Activated CD4-positive, alpha-beta T cell treated with anti-CD3 and anti-CD28 coated beads for 36 hours (primary cell): ENCODE measurements at regions not wholly inside any gene's neighbourhood (a gene's known extent, or its start where the extent isn't known, plus 50 kb on each side); places are given as distances from the start of the nearest gene placed in this dataset.
"Not testable (repeated sequence)": the region's sequence is repeated elsewhere in the genome, so short reads cannot be mapped to it uniquely, and the experiment has no call there.

ENCODE experiments used
- ATAC-seq: fragments of 200-7000 bp; cut with Tn5 transposase; one replicate; pipeline ENCODE4 v1.10.0; 2021; ENCODE audit warnings: mild to moderate bottlenecking, moderate library complexity
- CTCF ChIA-PET: fragments of 350-600 bp; sonication (Branson Sonifier 250); formaldehyde crosslinking; loops from one replicate; lab custom pipeline; 2021; ENCODE audit warnings: antibody characterized with exemption; lab: Charles Lee
- POLR2A ChIA-PET: fragments of 350-600 bp; sonication (Branson Sonifier 250); formaldehyde crosslinking; loops from one replicate; lab custom pipeline; 2021; ENCODE audit warnings: antibody characterized with exemption, inconsistent platforms; lab: Charles Lee
- DNase-seq: peaks from one replicate; pipeline ENCODE4 v3.0.0-alpha.2; 2020
- H3K27ac Mint-ChIP-seq: one replicate; pipeline ENCODE4 v1.8.0; 2021; ENCODE audit warnings: mixed read lengths
- H3K27me3 Mint-ChIP-seq: one replicate; pipeline ENCODE4 v1.8.0; 2021; ENCODE audit warnings: mixed read lengths
- H3K36me3 Mint-ChIP-seq: one replicate; pipeline ENCODE4 v1.8.0; 2021; ENCODE audit warnings: low read depth, mixed read lengths
- H3K4me1 Mint-ChIP-seq: one replicate; pipeline ENCODE4 v1.8.0; 2021; ENCODE audit warnings: mixed read lengths
- H3K4me3 Mint-ChIP-seq: one replicate; pipeline ENCODE4 v1.8.0; 2021; ENCODE audit warnings: mild to moderate bottlenecking, moderate library complexity, mixed read lengths
- H3K9me3 Mint-ChIP-seq: one replicate; pipeline ENCODE4 v1.8.0; 2021; ENCODE audit warnings: low read depth, mixed read lengths
- intact Hi-C, 2 experiments: fragments of 100-400 bp; cut with DNase I in 1 of 2; cut with micrococcal nuclease in 1 of 2; formaldehyde crosslinking; loops; one replicate each; pipeline versions ENCODE4 v1.14.2 to v1.15.1; 2022 to 2024; cut with DNase I, micrococcal nuclease

DNA sequence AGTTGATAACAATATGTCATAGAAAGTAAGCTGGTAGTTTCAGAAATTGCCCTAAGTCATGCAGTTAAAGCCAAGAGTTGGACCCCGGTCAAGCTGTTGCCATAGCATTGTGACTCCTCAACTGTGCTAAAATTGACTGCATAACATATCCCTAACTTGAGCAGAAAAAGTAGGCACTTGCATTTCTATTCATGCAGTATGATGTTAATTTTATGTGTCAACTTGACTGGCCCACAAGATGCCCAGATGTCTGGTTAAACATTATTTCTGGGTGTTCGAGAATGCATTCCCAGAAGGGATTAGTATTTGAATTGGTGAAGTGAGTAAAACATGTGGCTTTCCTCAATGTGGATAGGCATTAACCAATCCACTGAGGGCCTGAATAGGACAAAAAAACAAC lies 136.4 kb downstream of the GPR63 start:
- H3K4me1 Mint-ChIP-seq, result no peaks in the 10 kb centered on the region
- intact Hi-C loops, result no loop called here
- H3K27me3 Mint-ChIP-seq, result peaks cover 4% of the 10 kb centered on the region
- DNase-seq (no peak), ATAC-seq (no peak)
- CTCF ChIA-PET, result interaction anchor here (0.6 kb wide), 1 partner anchor 793 kb away, joined by 4 read pairs; no protein-coding TSS in a partner anchor
- H3K4me3 Mint-ChIP-seq, result no peak overlapping the region
- no peaks in the 10 kb centered on the region for H3K9me3 Mint-ChIP-seq
- H3K27ac Mint-ChIP-seq, result no peak overlapping the region
- H3K36me3 Mint-ChIP-seq, result no peaks in the 10 kb centered on the region
- POLR2A ChIA-PET, result no interaction called here

DNA sequence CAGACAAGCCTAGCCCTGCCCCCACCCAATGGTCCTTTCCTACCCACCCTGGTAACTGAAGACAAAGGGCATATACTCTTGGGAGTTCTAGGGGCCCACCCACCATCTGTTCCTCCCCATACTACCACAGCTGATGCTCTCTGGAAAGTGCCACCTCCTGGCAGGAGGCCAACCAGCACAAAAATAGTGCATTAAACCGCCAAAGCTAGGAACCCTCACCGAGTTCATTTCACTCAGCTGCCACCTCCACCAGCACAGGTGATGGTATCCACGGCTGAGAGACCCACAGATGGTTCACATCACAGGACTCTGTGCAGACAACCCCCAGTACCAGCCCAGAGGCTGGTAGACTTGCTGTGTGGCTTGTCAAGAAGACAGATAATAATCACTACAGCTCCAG lies 131.5 kb downstream of the FHL5 start:
- H3K27ac Mint-ChIP-seq, H3K9me3 Mint-ChIP-seq, intact Hi-C loops, CTCF ChIA-PET, H3K27me3 Mint-ChIP-seq, H3K36me3 Mint-ChIP-seq, ATAC-seq, H3K4me3 Mint-ChIP-seq, H3K4me1 Mint-ChIP-seq, DNase-seq: not testable (repeated sequence)
- POLR2A ChIA-PET, result interaction anchor here (0.6 kb wide), 1 partner anchor 315 kb away, joined by 4 read pairs; no protein-coding TSS in a partner anchor

DNA sequence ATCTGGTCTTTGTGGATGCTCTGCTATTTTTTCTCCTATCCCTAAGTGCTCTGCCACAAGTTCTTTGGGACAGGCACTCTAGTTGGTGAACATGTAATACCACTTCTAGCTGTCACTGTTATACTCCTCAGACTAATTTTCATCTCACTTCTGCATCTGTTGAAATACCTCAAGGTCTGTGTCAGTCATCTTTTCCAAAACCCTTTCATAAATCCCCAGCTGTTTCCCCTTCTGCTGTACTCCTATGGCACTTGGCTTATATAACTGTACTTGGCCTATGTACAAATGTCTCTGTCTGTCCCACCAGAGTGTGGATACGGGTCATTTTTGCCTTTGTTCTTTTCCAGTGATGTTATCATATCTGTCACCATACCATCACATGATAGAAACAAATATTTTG lies 124.2 kb downstream of the FHL5 start:
- intact Hi-C loops, result no loop called here
- Mint-ChIP-seq H3K4me3 (no peak overlapping the region), H3K36me3 (no peaks in the 10 kb centered on the region), H3K9me3 (no peaks in the 10 kb centered on the region), H3K27ac (no peak overlapping the region), H3K4me1 (no peaks in the 10 kb centered on the region), H3K27me3 (no peaks in the 10 kb centered on the region)
- ChIA-PET POLR2A (no interaction called here), CTCF (no interaction called here)
- ATAC-seq, result no peak
- DNase-seq, result no peak

DNA sequence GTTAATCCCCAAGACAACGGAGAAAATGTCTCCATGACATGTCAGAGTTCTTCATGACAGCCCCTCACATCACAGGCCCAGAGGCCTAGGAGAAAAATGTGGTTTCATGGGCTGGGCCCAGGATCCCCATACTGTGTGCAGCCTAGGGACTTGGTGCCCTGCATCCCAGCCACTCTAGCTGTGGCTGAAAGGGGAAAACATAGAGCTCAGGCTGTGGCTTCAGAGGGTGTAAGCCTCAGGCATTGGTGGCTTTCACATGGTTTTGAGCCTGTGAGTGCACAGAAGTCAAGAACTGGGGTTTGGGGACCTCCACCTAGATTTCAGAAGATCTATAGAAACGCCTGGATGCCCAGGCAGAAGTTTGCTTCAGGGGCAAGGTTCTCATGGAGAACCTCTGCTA lies 122.8 kb downstream of the FHL5 start:
- no peak overlapping the region for H3K27ac Mint-ChIP-seq
- no peaks in the 10 kb centered on the region for H3K4me1 Mint-ChIP-seq
- ChIA-PET POLR2A (no interaction called here), CTCF (no interaction called here)
- H3K4me3 Mint-ChIP-seq, result no peak overlapping the region
- ATAC-seq, result no peak
- no peak for DNase-seq
- H3K36me3 Mint-ChIP-seq, result no peaks in the 10 kb centered on the region
- H3K27me3 Mint-ChIP-seq, result no peaks in the 10 kb centered on the region
- no peaks in the 10 kb centered on the region for H3K9me3 Mint-ChIP-seq
- intact Hi-C loops, result no loop called here

DNA sequence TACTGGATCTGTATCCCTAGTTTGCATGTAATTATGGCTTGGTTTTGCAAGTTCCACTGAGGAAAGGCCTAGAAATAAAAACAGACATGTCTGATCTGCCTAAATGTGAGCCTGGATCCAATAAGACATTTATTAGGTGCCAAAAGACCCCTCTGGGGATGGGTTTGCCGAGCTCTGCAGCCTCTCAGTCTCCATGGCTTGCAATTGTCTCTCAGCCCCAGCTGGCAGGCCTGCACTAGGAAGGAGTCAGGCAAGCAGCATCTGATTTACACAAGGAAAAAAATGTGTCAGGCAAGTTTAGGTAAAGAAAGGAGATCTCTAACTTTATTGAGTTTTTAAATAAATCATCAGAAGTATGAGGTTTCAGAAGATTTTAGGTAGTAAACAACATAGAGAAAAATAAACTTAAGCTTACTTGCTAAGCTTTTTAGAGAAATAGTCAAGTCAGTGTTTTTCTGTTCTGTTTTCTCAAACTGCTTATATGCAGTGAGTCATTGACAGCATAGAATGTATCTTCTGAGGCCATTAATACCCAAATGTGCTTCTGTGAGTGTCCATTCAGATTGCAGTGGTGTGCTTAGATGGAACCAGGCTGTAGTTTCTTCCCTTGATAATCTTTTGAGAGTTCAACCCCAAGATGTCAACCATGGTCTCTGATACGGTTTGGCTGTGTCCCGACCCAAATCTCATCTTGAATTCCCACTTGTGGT lies 121.0 kb downstream of the FHL5 start:
- DNase-seq, result no peak
- Mint-ChIP-seq H3K4me1 (no peaks in the 10 kb centered on the region), H3K36me3 (no peaks in the 10 kb centered on the region)

DNA sequence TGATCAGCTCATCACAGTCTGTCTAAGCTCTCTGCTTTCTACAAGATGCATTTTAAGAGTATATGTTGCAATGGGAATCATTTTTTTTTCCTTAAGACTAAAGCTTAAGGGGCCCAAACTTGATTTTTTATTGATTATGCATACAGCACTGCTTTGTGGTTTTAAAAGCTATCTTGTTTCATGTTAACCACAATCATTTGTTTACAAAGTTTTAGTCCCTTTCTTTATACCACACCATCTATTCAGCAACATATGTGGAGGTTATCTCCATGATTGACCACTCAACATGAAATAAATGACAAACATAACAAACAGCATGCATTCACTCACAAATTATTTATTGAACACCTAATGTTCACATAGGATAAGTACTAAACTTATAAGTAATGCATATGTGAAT lies 119.1 kb downstream of the FHL5 start:
- no peak for ATAC-seq
- no peak overlapping the region for H3K27ac Mint-ChIP-seq
- no peaks in the 10 kb centered on the region for H3K4me1 Mint-ChIP-seq
- H3K27me3 Mint-ChIP-seq, result peaks cover 2% of the 10 kb centered on the region
- H3K36me3 Mint-ChIP-seq, result no peaks in the 10 kb centered on the region
- no peak for DNase-seq
- H3K4me3 Mint-ChIP-seq, result no peak overlapping the region
- intact Hi-C loops, result no loop called here
- CTCF ChIA-PET, result no interaction called here
- POLR2A ChIA-PET, result no interaction called here
- H3K9me3 Mint-ChIP-seq, result no peaks in the 10 kb centered on the region

More for the DNA sequence above, 121.0 kb downstream of the FHL5 start:
- ChIA-PET CTCF (no interaction called here), POLR2A (no interaction called here)
- Mint-ChIP-seq H3K27ac (no peak overlapping the region), H3K4me3 (no peak overlapping the region), H3K9me3 (no peaks in the 10 kb centered on the region), H3K27me3 (peaks cover 2% of the 10 kb centered on the region)
- ATAC-seq, result no peak
- intact Hi-C loops, result no loop called here

DNA sequence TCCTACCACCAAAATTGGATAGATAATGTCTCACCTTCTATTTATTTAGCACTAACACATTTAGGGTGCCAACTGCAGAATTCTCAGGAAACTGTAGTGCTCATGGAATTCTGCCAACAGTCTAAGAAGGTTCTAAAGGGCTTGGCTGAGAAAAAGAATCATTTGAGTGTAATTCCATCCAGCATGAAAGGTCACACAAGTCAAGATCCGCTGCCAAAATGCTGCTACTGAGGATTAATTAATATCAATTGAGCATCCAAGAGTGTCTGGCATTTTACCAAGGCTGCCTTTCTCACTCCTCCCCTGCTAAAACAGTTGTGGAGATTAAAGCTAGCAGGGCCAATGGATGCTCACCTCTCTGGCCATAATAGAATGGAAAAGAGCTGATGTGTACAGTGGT lies 112.7 kb downstream of the FHL5 start:
- H3K27me3 Mint-ChIP-seq, result peaks cover 2% of the 10 kb centered on the region
- H3K4me3 Mint-ChIP-seq, result no peak overlapping the region
- DNase-seq (no peak), ATAC-seq (no peak)
- H3K4me1 Mint-ChIP-seq, result no peaks in the 10 kb centered on the region
- ChIA-PET POLR2A (no interaction called here), CTCF (no interaction called here)
- intact Hi-C loops, result no loop called here
- no peaks in the 10 kb centered on the region for H3K36me3 Mint-ChIP-seq
- H3K27ac Mint-ChIP-seq, result no peak overlapping the region
- no peaks in the 10 kb centered on the region for H3K9me3 Mint-ChIP-seq
